CMK (cell line): ENCODE measurements at regions not wholly inside any gene's neighbourhood (a gene's known extent, or its start where the extent isn't known, plus 50 kb on each side); places are given as distances from the start of the nearest gene placed in this dataset.
A peak's percentile ranks its signal among the peaks of the same experiment; 100 is the strongest.

Source experiments
- DNase-seq: peaks from one replicate; pipeline ENCODE4 v3.0.0-alpha.2; 2010; ENCODE audit warnings: low read depth

DNA sequence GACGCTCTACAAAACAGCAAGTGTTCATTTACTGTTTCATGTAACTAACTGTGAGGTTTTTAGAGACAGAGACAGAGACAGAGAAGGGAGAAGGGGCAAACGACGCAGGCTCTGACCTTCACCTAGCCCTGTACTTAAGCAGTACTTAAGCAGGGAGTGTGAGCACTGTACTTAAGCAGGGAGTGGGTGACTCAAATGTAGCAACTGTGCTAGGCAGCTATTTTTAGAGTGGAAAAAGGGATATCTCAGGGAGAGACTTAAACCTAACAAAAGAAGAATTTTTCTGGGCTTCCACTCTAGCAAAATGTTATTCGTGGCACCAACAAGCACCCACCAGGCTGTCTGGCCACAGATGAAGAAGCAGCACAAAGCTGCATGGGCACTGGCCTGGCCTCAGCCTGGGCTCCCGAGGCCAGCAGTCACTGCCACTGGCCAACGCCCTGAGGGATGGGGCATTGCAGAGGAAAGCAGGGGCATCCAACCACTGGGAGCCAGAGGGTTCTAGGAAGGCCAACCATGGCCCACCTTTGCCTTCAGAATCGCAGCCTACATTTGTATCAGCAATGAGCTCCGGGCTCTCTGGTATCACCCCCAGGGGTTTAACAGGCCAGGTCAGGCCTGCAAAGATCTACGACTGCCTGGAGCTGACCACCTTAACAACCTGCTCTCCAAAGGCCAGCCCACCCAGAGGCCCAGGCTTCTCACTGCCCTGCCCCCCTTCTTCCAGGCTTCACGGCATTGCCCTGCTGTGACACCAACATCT lies 154.3 kb downstream of the TTC32 start:
- no peak for DNase-seq

DNA sequence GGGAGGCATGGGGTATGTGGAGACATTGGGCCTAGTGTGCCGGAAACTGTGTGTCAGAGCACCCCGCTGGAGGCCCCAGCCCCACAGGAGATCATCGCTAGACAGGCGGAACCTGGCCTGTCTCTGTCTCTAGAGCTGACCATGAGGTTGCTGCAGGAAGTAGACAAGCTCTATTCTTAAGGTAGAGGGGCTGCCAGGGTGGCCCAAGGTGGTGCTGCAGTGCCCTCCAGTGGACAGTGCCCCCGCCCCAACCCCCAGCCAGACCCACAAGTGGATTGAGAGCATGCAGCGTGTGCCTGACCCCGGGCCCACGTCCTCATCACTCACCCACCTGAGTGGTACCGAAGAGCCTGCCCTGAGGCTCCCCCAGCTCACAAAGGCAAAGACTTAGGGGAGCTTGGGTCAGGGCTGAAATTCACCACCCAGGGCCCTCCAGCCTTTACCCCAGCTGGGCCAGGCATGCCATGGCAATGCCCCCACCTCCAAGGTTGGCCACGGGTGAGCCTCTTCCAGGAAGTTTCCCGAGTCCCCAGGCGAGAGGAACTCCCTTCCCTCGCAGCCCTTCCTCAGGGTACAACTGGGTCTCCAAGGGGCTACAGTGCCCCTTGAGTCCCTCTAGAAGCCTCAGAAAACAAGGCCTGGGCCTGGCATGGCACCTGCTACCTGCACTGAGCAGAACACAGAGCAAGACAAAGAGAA lies 155.0 kb downstream of the TTC32 start:
- no peak for DNase-seq

DNA sequence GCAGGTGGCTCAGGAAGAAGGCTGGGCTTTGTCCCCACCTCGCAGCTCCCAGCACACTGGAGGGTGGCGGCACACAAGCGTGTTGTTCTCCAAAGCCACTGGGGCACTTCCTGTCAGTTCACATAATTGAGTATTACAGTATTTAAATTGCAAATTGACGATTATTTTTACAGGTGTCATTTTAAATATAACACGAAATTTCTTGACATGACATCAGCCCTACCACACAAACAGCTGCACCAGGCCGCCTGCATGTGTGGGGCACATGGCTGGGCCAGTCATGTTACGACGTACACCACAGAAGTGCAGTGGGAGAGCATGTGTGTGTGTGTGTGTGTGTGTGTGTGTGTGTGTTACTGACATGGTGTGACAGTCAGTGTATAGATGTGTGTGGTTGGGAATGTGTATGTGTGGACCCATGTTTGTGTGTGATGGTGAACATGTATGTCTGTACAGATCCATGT lies 155.6 kb downstream of the TTC32 start:
- no peak for DNase-seq

DNA sequence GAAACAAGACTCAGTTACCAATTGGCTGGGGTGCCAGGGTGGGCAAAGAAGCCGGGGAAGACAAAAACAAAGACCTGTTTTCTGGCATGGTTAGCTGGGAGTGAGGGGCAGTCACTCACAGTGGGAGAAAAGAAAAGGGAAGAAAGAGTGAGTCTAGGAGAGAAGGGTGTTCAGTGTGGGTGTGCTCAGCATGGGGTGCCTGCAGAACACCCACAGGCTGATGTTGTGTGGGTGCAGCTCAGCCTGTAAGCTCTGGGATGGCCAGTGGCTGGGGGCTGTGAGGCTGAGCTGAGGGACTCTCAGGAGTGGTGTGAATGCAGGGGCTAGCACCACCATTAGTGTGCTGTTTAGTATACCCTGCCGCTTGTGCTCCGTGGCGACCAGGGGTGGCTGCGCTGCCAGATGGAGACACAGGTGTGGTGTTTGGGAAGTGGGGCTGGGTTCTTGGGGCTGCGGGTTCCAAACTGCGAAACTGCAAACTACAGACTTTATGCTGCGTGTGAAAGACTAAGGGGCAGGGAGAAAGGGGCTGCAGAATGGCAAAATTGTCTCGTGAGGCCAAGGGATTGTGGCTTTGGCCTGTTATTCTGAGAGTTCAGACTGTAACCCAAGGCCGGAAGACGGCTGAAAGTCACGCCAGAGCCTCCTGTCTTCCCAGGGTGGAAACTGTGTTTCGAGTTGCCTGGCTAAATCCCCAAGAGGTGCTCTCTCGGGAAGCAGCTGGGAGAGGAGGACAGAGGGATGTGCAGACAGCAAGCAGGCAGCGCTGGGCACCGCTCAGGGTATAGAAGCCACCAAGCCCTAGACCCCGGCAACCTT lies 156.3 kb downstream of the TTC32 start:
- no peak for DNase-seq

DNA sequence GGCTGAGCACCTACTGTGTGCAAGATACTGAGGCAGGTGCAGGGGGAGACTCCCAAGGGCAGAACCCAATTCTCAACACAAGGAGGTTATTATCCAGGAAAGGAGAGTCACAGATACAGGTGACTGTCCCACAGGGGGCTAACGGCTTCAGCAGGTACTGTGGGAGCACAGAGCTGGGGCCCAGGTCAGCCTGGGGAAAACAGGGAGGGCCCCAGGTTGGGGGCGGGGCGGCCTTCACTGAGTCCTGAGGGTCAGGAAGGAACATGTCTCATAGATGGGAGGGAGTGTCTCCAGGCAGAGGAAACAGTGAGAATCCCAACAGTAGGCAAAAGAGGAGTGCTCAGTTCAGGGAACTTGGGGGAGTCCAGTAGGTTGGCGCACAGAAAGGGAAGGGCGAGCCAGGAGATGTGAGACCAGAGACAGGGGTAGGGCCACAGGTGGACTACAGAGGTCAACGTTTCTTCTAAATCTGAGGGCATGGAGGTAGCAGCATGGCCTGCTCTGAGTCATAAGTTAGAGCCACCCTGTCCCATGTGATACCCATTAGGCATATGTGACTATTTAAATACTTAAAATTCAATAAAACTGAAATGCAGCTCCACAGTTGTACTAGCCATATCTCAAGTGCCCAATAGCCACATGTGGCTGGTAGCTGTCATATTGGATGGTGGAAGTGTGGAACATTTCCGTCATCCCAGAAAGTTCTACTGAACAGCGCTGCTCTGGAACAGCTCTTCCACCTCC lies 157.2 kb downstream of the TTC32 start:
- no peak for DNase-seq

DNA sequence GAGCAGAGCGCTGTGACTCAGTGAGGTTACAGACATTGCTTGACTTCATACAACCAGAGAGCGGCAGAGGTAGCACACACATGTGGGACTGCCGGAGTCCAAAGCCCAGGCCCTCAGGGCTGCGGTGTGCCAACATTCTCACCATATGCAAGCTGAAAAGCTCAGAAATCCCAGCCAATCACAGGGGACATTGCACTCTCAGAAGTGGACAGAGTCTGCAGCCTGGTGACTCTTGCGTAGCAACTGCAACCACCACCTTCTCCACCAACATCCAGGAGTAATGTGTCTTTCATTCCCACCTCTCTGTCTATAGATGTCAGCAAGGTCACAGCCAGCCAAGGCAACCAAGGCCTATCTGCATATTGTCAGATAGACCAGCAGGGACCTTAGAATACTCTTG lies 158.1 kb downstream of the TTC32 start:
- DNase-seq: no peak

DNA sequence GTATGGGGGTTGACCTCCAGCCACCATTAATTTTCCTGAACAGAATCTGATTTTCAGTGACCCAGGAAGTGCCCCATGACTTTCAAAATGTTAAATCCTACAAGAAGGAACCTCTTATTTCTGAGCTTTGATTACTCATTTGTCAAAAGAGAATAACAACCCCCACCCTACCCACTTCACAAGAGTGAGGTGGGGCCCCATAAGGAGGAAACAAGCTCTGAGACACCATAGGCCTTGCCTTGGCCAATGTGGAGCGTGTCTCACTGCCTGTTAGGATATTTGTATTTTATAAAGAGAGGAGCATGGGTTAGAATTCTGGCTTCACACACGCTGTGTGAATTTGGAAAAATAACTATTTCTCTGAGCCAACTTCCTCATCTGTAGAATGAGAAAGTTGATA lies 158.9 kb downstream of the TTC32 start:
- DNase-seq: no peak

DNA sequence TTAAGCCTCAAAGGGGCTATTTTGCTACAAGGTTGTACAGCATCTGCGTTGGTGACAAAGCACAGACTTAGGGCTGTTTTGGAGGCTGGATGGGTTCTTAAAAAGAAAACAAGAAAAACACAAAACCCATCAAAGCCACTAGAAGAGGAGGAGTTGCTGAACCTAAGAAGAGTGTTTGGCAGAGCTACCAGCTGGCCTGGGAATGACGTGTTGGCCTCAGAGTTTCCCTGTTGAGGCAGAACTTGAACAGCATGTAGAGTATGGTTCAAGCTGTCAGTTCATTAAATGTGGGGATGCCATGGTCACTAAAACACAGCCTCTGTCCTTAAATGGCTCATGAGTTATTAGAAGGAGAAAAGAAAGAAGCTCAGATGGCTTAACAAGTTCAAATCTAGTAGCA lies 162.5 kb downstream of the TTC32 start:
- no peak for DNase-seq

DNA sequence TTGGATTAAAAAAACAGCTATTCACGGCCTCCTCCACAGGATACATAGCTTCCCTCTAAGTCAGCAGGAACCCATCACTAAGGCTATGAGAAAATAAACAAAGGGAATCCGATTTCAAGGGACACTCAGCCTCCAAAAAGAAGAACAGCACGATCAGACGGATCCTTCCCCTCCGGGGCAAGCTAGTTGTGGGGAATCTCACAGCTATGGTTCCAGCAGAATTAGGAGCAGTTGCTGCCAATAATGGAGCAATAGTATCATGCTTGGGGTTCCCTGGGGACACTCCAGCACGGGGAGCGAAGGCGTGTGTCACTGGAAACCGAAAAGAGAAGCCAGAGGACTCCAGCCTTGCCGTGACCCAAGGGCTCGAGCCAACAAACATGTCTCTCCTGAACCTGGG lies 163.1 kb downstream of the TTC32 start:
- DNase-seq: no peak

DNA sequence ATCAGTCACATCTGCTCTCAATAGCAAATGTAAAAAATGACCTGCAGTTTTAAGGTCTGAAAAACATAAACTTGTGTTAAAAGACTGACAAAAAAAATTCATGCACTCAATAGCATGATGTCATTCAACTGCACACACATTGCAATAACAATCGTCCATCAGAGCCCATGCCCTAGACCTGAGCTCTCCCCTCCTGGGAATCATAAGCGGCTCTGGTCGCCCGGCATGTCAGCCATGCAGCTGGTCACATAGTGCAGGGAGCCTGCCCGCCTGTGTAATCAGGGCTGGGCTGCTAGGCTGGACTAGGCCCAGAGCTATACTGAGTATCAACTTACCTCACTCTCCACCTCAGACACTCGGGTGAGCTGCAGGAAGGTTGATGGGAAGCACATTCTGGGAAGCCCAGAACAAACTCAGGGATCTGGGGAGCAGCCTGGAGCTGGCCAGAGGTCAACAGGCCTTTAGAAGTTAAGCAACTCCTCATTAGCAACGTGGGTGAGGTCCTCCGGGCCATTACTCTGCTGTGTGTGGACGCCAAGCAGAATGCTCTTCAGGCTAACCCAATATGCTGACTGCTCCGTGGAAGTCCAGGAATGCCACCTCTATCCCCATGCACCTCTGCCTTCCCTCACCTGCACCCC lies 165.5 kb downstream of the TTC32 start:
- DNase-seq: no peak

DNA sequence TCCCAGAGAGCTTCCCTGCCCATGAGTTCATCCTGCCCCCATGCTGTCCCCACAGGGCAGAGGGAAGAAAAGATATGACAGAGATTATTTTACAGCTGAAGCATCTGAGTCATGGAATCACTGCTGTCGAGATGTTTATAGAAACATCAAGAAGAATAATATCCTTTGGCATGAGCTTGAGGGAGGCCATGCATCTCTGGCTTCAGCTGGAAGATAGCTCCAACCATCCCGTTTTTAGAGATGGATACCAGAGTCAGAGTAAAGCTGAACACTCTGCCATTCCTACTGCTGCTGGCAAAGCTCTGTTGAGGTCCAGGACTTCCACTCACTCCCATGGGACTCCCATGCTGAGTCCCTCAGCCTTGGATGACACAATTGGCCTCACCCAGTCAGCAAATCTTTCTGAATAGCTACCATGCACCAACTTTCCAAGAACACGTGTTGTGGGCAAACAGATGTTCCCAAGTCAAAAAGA lies 167.8 kb downstream of the TTC32 start:
- DNase-seq: no peak

DNA sequence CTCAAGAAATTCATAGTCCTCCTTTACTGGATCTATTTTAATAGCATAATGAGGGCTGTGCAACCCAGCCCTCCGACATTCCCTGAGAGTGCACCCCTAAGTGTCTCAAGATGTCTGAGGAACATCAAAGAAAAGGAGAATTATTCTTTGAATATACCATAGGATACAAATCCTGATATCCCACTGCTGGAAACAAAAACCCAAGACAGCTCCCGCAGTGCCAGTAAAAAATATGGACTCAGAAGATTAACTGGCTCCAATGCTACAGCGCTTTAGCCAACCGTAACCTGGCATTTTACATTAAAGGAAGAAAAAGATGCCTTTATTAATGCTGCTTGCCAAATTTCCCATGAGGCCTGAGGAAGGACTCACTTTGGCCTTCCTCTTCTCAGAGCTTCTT lies 168.4 kb downstream of the TTC32 start:
- no peak for DNase-seq

DNA sequence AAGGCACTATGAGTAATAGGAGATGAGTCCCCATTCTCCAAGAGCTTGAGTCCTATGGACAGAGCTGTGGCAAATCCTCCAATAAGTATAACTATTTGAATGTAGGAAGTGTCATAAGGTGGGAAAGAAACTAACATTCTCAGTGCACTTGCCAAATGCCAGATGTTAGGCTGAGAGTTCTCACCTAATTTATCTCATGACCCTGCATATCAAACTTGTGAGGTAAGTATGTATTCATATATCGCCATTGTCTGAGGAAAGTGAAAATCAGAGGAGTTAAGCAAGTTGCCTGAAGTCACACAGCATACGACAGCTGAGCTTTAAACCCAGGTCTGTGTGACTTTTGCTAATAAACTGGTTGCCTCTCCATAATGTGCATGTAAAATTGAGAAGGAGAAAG lies 169.5 kb downstream of the TTC32 start:
- DNase-seq: no peak

DNA sequence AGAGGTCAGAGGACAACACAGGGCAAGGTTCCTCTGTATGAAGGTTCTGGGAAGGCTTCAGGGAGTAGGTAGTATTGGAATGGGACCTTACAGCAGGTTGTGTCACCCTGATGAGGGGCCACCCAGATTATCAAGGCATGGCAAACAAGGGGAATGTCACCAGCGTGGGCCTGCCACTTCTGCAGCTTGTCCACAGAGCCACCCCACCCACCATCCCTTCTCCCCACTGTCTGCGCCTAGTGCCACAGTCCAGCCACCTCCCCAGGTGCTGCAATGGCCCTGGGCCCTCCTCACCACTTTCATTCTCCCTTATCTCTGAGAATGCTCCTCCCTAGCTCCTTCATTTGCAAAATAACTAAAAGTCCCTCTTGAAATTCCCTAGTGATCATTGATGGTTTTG lies 170.3 kb downstream of the TTC32 start:
- DNase-seq: no peak

DNA sequence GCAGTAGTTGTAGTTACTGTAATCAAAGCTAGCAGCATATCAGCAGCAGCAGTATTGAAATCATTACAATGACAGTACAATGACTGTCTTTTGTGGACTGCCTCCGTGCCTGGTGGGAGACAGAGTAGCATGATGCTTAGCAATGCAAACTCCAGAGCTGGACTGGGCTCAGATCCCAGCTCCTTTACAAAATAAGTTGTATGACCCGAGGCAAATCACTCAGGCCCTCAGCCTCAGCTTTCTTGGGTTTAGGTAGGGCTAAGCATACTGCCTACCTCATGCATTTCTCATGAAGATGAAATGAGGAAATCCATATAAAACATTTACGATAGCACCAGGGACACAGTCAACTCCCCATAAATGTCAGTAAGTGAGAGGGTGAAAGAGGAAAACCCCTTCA lies 170.7 kb downstream of the TTC32 start:
- DNase-seq: no peak

DNA sequence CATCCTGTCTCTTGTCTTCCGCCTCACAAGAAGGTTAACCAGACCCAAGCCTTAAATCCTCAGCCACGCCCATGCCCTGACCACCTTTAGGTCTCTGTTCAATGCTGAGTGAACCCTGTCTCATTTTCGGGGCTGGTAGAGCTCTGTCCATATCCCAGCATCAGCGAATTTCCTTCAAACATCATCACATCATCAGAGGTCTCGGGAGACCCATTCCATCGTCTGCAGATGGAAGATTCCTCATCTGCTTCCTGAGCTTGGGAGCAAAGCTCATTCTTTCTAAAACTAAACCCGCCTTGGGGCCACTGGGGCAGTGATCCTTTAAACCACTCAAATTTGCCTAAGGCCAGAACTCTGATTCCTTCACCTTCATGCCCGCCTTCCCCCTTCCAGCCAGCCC lies 173.7 kb downstream of the TTC32 start:
- no peak for DNase-seq

DNA sequence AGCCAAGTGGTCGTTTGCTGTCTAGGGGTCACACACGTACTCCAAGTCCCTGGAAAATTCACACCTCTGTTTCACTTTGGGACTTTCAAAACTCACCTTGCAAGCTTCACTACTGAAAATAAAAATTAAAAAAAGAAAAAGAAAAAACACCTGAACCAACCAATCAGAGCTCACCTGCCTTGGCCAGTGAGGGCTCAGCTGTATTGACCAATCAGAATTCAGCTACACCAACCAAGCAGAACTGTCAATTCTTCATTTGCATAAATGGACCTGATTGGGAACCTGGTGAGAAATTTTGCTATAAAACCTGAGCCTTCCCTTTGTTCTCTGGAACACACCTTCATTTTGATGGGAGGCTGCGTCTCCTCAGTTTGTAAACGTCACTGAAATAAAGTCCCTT lies 176.4 kb downstream of the TTC32 start:
- DNase-seq: no peak

DNA sequence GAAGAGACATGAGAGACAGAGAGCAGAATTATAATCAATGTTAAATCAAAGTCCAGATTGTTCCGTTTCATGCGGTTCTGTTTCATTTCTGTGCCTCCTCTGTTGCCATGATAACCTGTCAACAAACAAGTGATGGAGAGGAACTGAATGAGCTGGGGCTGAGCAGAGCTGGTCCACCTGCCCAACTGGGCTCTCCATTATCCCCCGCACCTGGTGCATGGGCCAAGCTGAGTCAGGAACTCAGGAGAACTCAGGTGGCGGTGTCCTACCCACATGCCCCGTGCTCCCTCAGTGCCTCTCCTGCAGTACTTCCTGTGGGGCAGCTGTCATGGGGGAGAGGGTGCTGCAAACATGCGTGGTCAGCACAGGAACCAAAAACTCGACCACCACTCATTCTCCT lies 178.8 kb downstream of the TTC32 start:
- DNase-seq: no peak

DNA sequence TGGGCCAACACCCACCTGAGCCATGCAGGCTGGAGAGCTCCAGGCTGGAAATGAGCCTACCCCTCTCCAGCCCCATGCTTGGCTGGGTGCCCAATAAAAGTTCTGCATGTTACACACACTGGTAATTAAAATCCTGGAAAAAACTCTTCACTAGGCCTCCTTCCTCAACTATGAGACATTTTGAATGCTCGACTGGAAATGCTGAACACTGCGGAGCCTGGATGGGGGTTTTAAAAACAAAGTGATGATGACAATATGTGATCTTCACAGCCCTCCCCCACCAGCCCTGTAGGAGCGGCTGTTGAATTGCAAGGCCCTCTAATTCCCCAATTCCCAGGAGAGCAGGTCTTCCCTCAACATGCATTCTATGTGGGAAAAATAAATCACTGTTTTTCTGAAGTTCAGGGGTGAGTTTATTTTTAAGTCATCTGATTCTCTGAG lies 179.2 kb downstream of the TTC32 start:
- DNase-seq: no peak

DNA sequence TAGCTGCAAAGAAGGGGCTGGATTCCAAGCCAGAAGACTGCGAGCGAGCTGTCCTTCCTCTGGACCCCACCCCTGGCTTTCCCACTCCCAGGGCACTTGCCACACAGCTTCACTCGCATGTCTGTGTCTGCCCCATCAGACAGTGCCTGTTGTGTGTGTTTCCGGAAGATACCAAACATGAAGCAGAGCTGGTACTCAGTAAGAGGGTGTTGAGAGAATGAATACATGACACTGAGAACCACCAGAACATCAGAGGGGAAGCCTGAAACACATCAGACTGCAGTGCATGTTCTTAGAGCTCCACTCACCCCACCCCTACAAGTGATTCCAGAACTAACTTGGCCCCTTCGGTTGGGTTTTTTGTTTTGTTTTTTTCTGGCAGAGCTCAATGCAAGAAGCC lies 181.5 kb downstream of the TTC32 start:
- peak; percentile 27 for DNase-seq

DNA sequence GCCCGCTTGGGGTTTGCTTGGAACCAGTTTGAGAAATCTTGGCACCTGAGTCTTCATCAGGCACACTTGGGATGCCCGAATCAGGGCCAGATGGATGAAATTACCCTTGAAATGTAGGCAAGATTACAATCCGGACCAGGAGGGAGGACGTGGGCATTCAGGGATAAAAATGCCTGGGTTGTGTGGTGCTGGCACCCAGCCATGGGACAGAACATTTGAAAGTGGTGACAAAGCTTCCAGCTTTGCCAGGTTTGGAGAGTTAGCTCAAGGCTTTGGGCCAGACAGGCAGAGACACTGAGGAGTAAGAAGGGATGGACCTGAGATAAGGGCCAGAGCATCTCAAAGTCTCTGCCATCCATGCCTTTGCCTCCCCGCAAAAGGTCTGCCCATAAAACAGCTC lies 182.2 kb downstream of the TTC32 start:
- DNase-seq: no peak

DNA sequence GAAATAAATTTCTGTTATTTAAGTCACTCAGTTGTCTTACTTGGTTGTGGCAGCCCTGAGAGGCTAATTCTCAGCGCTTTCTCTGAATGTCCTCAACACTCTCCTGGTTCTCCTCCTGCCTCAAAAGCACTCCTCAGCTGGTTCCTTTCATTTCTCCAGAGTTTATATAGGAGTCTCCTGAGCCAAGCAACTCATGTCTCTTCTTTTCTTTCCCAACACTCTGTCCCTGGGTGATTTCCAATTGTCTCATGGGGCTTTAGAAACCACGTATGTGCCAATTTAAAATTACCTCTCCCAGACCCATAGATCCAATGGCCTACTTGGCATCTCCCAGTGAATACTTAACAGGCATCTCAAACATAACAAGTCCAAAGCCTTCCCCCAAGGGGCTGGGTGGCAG lies 184.3 kb downstream of the TTC32 start:
- no peak for DNase-seq
